ENCODE measurements at regions not wholly inside any gene's neighbourhood (a gene's known extent, or its start where the extent isn't known, plus 50 kb on each side); places are given as distances from the start of the nearest gene placed in this dataset.

- Histone ChIP-seq H3K4me3 (no peak overlapping the region), H3K4me1 (peaks cover 0 to 7% (median 4%) of the 10 kb centered on the region in 4 donors), H3K9me3 (no peaks in the 10 kb centered on the region), H3K27me3 (no peaks in the 10 kb centered on the region), H3K36me3 (no peaks in the 10 kb centered on the region), H3K27ac (no peak overlapping the region)
- intact Hi-C loops (cut with DNase I; ENCODE audit: low total_unique reads): no loop called here
- TF ChIP-seq CTCF (IDR thresholded peaks at IDR 0.05): no peak
- no peak for DNase-seq
These were observed 139.6 kb upstream of the GDF10 start for GRCh38 chr10:47160261-47160908.

- intact Hi-C loops (cut with DNase I; ENCODE audit: low total_unique reads): no loop called here
- H3K27me3 ChIP-seq: no peaks in the 10 kb centered on the region
- peaks cover 0 to 13% (median 9%) of the 10 kb centered on the region in 4 donors for H3K4me1 ChIP-seq
- no peaks in the 10 kb centered on the region for H3K36me3 ChIP-seq
- no peak overlapping the region for H3K4me3 ChIP-seq
- H3K9me3 ChIP-seq: no peaks in the 10 kb centered on the region
- H3K27ac ChIP-seq: no peak overlapping the region
- no peak for TF ChIP-seq CTCF (IDR thresholded peaks at IDR 0.05)
- DNase-seq: no peak
These were observed 139.0 kb upstream of the GDF10 start for GRCh38 chr10:47160967-47161366.

GRCh38 chr10:47161465-47161864 is 138.5 kb upstream of the GDF10 start:
- Histone ChIP-seq H3K27ac (no peak overlapping the region), H3K9me3 (no peaks in the 10 kb centered on the region), H3K36me3 (no peaks in the 10 kb centered on the region), H3K4me1 (peaks cover 0 to 18% (median 13%) of the 10 kb centered on the region in 4 donors), H3K27me3 (no peaks in the 10 kb centered on the region), H3K4me3 (no peak overlapping the region)
- intact Hi-C loops (cut with DNase I; ENCODE audit: low total_unique reads): no loop called here
- no peak for TF ChIP-seq CTCF (IDR thresholded peaks at IDR 0.05)
- DNase-seq: no peak

- Histone ChIP-seq H3K36me3 (no peaks in the 10 kb centered on the region), H3K9me3 (no peaks in the 10 kb centered on the region), H3K4me3 (no peak overlapping the region), H3K4me1 (peaks cover 0 to 29% (median 23%) of the 10 kb centered on the region in 4 donors), H3K27me3 (no peaks in the 10 kb centered on the region), H3K27ac (no peak overlapping the region)
- no peak for TF ChIP-seq CTCF (IDR thresholded peaks at IDR 0.05)
- intact Hi-C loops (cut with DNase I; ENCODE audit: low total_unique reads): no loop called here
- no peak for DNase-seq
These were observed 135.7 kb upstream of the GDF10 start for GRCh38 chr10:47164126-47164799.

GRCh38 chr10:47164800-47165128 is 135.2 kb upstream of the GDF10 start:
- no peak for TF ChIP-seq CTCF (IDR thresholded peaks at IDR 0.05)
- Histone ChIP-seq H3K36me3 (no peaks in the 10 kb centered on the region), H3K9me3 (no peaks in the 10 kb centered on the region), H3K27me3 (no peaks in the 10 kb centered on the region), H3K4me3 (no peak overlapping the region), H3K27ac (peak overlapping the region in 1 of 2 donors; percentile 81), H3K4me1 (peaks cover 0 to 29% (median 23%) of the 10 kb centered on the region in 4 donors)
- DNase-seq: no peak
- intact Hi-C loops (cut with DNase I; ENCODE audit: low total_unique reads): no loop called here
